Spleen (tissue), 11 donors: ENCODE measurements at regions not wholly inside any gene's neighbourhood (a gene's known extent, or its start where the extent isn't known, plus 50 kb on each side); places are given as distances from the start of the nearest gene placed in this dataset.

Experiments used
- DNase-seq: peaks from one replicate; pipeline ENCODE4 v3.0.0-alpha.2; 2020
- H3K27ac ChIP-seq, 8 donors: fragments of 200-600 bp; sonication (generic) in 7 of 8; 1 replicate in 4 of 8; 2 replicates in 4 of 8; pipeline versions ENCODE4 v1.5.0 to v1.8.0; 2016 to 2021; ENCODE audit warnings: inconsistent platforms in 4 of 8, mild to moderate bottlenecking in 4 of 8, moderate library complexity in 1 of 8
- H3K27me3 ChIP-seq, 7 donors: fragments of 200-600 bp; sonication (generic) in 6 of 7; replicated peaks in 1 of 7; 1 replicate in 4 of 7; 2 replicates in 3 of 7; pipeline versions ENCODE4 v1.5.0 to v1.8.0; 2016 to 2021; ENCODE audit warnings: inconsistent platforms in 3 of 7, mild to moderate bottlenecking in 1 of 7
- H3K36me3 ChIP-seq, 6 donors: fragments of 200-600 bp; sonication (generic) in 5 of 6; 1 replicate in 4 of 6; 2 replicates in 2 of 6; pipeline versions ENCODE4 v1.5.0 to v1.8.0; 2016 to 2021; ENCODE audit warnings: inconsistent platforms in 2 of 6
- H3K4me1 ChIP-seq, 6 donors: fragments of 200-600 bp; sonication (generic) in 5 of 6; 1 replicate in 3 of 6; 2 replicates in 3 of 6; pipeline versions ENCODE4 v1.5.0 to v1.8.0; 2016 to 2021; ENCODE audit warnings: inconsistent platforms in 3 of 6
- H3K4me3 ChIP-seq, 8 donors: fragments of 200-600 bp; sonication (generic) in 7 of 8; 1 replicate in 4 of 8; 2 replicates in 4 of 8; pipeline versions ENCODE4 v1.5.0 to v1.8.0; 2016 to 2021; ENCODE audit warnings: inconsistent platforms in 4 of 8, mild to moderate bottlenecking in 4 of 8, moderate library complexity in 2 of 8
- H3K9me3 ChIP-seq, 8 donors: fragments of 200-600 bp; sonication (generic) in 7 of 8; 1 replicate in 4 of 8; 2 replicates in 4 of 8; pipeline versions ENCODE4 v1.5.0 to v1.8.0; 2016 to 2021; ENCODE audit warnings: inconsistent platforms in 4 of 8
- POLR2A ChIP-seq, 3 donors: fragments of 450-650 bp; IDR thresholded peaks; one replicate each; pipeline ENCODE4 v1.5.1; 2017; ENCODE audit warnings: antibody characterized with exemption in 3 of 3, mild to moderate bottlenecking in 1 of 3
- POLR2AphosphoS5 ChIP-seq, 3 donors: sonication (generic); formaldehyde crosslinking; IDR thresholded peaks; one replicate each; pipeline ENCODE4 v1.5.1; 2017; ENCODE audit warnings: antibody characterized with exemption in 3 of 3
- WGBS, 5 donors: extraction: QIAGEN DNeasy Blood & Tissue Kit in 3 of 5; methylation state at CpG; one replicate each; pipeline versions ENCODE4 v1.1.5 to v1.1.7; 2013 to 2018; 5-methylcytosine and 5-hydroxymethylcytosine counted together
- intact Hi-C: fragments of 100-400 bp; cut with DNase I; formaldehyde crosslinking; loops from one replicate; pipeline ENCODE4 v1.15.0; 2023; ENCODE audit warnings: low total_unique reads
- TF ChIP-seq, protein P1 (sequence below), 11 experiments: fragments of 200-600 bp in 7 of 11; fragments of 450-650 bp in 4 of 11; sonication (generic) in 4 of 11; IDR thresholded peaks in 8 of 11; conservative IDR thresholded peaks in 3 of 11; 1 replicate in 7 of 11; 2 replicates in 4 of 11; pipeline versions ENCODE4 v1.4.0 to v1.8.0; 2016 to 2021; ENCODE audit warnings: antibody characterized with exemption in 11 of 11, inconsistent platforms in 4 of 11, mild to moderate bottlenecking in 1 of 11
- donor health status: healthy with polysubstance abuse.
- donor health status: DM: no; HTN: no; CAD: no; lungs with moderate emphysema.
- donor health status: DM: no; HTN: no; CAD: no.
- donor health status: Bipolar disorder and iron deficiency.
- donor health status: healthy.
- donor health status: DM: no; HTN: no; CAD: no.
- donor health status: DM: yes; HTN: yes; CAD: no.

DNA sequence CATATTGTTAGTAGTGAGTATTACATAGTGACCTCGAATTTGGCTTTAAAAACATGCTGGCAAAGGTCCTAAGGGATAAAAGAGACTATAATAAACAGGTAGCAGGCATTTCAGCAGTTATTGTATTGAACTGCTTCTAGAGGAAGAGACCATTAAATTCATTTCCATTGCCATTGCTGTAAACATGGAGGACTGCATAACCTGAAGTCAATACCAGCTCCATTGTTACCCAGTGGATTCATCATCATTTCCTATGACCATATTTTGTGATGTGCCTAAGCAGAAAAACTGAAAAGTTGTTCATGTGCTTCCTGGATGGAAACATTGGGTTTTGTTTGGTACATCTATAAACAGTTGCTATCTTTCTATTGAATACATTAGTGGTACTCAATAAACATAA is 482.5 kb upstream of the UBE2E2 start:
- WGBS, 5 donors = 31 to 38% (median 34%) methylated on average over 1 of the region's 1 CpG
- Histone ChIP-seq H3K9me3 (peaks cover 0 to 7% (median 2%) of the 10 kb centered on the region in 8 donors), H3K4me1 (no peaks in the 10 kb centered on the region), H3K36me3 (no peaks in the 10 kb centered on the region), H3K27me3 (no peaks in the 10 kb centered on the region), H3K27ac (no peak overlapping the region), H3K4me3 (no peak overlapping the region)
- TF ChIP-seq POLR2AphosphoS5 (IDR thresholded peaks at IDR 0.05) (no peak), POLR2A (IDR thresholded peaks at IDR 0.05) (no peak)
- TF ChIP-seq, protein P1, sequence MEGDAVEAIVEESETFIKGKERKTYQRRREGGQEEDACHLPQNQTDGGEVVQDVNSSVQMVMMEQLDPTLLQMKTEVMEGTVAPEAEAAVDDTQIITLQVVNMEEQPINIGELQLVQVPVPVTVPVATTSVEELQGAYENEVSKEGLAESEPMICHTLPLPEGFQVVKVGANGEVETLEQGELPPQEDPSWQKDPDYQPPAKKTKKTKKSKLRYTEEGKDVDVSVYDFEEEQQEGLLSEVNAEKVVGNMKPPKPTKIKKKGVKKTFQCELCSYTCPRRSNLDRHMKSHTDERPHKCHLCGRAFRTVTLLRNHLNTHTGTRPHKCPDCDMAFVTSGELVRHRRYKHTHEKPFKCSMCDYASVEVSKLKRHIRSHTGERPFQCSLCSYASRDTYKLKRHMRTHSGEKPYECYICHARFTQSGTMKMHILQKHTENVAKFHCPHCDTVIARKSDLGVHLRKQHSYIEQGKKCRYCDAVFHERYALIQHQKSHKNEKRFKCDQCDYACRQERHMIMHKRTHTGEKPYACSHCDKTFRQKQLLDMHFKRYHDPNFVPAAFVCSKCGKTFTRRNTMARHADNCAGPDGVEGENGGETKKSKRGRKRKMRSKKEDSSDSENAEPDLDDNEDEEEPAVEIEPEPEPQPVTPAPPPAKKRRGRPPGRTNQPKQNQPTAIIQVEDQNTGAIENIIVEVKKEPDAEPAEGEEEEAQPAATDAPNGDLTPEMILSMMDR (IDR thresholded peaks at IDR 0.05 in 8 of 11, conservative IDR thresholded peaks at IDR 0.05 in 3 of 11) = no peak
- DNase-seq = no peak
- intact Hi-C loops = no loop called here

- no peaks in the 10 kb centered on the region for H3K27me3 ChIP-seq
- H3K9me3 ChIP-seq = no peaks in the 10 kb centered on the region
- no peak for DNase-seq
- no peaks in the 10 kb centered on the region for H3K36me3 ChIP-seq
- H3K27ac ChIP-seq = no peak overlapping the region
- intact Hi-C loops = no loop called here
- TF ChIP-seq, protein P1 (IDR thresholded peaks at IDR 0.05 in 8 of 11, conservative IDR thresholded peaks at IDR 0.05 in 3 of 11) = no peak
- TF ChIP-seq POLR2AphosphoS5 (IDR thresholded peaks at IDR 0.05) (no peak), POLR2A (IDR thresholded peaks at IDR 0.05) (no peak)
- H3K4me1 ChIP-seq = no peaks in the 10 kb centered on the region
- H3K4me3 ChIP-seq = no peak overlapping the region
Observed at GRCh38 chr3:22724420-22724819, 478.7 kb upstream of the UBE2E2 start.

DNA sequence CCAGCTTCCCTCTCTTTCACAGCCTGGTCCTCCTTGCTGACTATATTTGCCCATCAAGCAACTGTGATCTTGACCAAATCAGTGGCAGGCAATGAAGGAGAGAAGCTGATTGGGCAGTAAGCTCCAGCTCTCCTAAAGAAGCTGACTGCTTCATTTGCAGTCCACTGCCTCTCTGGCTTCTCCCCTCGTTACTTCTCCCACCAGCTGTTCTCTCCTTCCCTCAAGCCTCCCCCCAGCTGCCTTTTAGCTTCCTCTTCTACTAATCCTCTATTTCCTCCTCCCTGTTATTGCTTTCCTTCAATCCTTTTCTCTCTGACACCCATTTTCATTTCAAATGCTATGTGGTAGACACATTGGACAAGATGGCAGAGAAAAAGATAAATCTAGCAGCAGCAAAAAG is 474.7 kb upstream of the UBE2E2 start:
- TF ChIP-seq, protein P1 (IDR thresholded peaks at IDR 0.05 in 8 of 11, conservative IDR thresholded peaks at IDR 0.05 in 3 of 11) = no peak
- Histone ChIP-seq H3K4me3 (no peak overlapping the region), H3K9me3 (no peaks in the 10 kb centered on the region), H3K4me1 (no peaks in the 10 kb centered on the region), H3K36me3 (no peaks in the 10 kb centered on the region), H3K27ac (no peak overlapping the region), H3K27me3 (no peaks in the 10 kb centered on the region)
- WGBS, 5 donors = 12 to 19% (median 13%) methylated on average over 1 of the region's 1 CpG
- DNase-seq = no peak
- intact Hi-C loops = no loop called here

DNA sequence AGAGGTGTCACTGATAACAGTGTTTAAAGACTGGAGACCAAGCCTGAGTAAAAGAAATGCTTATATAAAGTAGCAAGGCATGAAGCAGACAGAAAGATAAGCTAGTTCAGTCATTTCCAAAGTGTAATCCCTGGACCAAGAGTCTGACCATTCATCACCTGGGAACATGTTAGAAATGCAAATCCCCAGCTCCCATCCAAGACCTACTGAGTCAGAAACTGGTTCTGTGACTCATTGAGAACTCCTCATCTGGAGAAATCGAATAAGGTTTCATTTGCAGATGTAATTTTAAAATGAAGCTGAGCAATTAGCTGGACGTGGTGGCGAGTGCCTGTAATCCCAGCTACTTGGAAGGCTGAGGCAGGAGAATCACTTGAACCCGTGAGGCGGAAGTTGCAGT is 473.9 kb upstream of the UBE2E2 start:
- H3K27ac ChIP-seq = no peak overlapping the region
- intact Hi-C loops = no loop called here
- H3K4me1 ChIP-seq = no peaks in the 10 kb centered on the region
- TF ChIP-seq POLR2AphosphoS5 (IDR thresholded peaks at IDR 0.05) (no peak), POLR2A (IDR thresholded peaks at IDR 0.05) (no peak)
- TF ChIP-seq, protein P1 (IDR thresholded peaks at IDR 0.05 in 8 of 11, conservative IDR thresholded peaks at IDR 0.05 in 3 of 11) = no peak
- DNase-seq = no peak
- H3K27me3 ChIP-seq = no peaks in the 10 kb centered on the region
- H3K4me3 ChIP-seq = no peak overlapping the region
- no peaks in the 10 kb centered on the region for H3K9me3 ChIP-seq
- H3K36me3 ChIP-seq = no peaks in the 10 kb centered on the region
- WGBS, 5 donors = 80 to 85% (median 84%) methylated on average over 5 of the region's 5 CpGs
